NCI-H524 treated with DMSO at 0.1 percent for 48 hours (cell line): ENCODE measurements at regions not wholly inside any gene's neighbourhood (a gene's known extent, or its start where the extent isn't known, plus 50 kb on each side); places are given as distances from the start of the nearest gene placed in this dataset.
"Not testable (repeated sequence)": the region's sequence is repeated elsewhere in the genome, so short reads cannot be mapped to it uniquely, and the experiment has no call there.

ENCODE experiments used
- DNase-seq: peaks from one replicate; lab custom pipeline; 2025; lab: John Stamatoyannopoulos, UW

DNA sequence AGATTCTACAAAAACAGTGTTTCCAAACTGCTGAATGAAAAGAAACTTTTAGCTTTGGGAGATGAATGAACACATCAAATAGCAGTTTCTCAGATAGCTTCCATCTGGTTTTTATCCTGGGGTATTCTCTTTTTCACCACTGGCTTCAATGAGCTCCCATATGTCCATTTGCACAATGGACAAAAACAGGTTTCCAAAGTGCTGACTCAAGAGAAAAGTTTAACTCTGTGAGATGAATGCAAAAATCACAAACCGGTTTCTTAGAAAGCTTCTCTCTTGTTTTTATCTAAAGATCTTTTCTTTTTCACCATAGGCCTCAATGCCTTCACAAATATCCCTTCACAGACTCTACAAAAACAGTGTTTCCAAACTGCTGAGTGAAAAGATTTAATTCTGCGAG lies 1089.2 kb downstream of the PRIM2 start:
- not testable (repeated sequence) for DNase-seq

DNA sequence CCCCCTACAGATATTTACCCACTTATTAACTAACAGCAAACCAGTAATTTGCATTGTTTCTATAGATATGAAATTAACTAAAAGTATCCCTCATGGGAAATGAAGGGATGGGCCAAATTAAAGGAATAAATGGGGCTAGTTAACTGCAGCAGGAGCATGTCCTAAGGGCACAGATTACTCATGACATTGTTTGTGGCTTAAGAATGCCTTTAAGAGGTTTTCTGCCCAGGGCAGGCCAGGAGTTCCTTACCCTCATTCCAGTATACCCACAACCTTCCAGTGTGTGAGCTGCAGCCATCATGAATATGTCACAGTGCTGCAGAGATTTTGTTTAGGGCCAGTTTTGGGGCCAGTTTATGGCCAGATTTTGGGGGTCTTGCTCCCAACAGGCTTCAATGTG lies 1101.9 kb downstream of the PRIM2 start:
- DNase-seq, result no peak
